ENCODE measurements at regions not wholly inside any gene's neighbourhood (a gene's known extent, or its start where the extent isn't known, plus 50 kb on each side); places are given as distances from the start of the nearest gene placed in this dataset.
"Not testable (repeated sequence)": the region's sequence is repeated elsewhere in the genome, so short reads cannot be mapped to it uniquely, and the experiment has no call there.

- DNase-seq (ENCODE audit: low spot score), result no peak
Measured at GRCh38 chr4:38334791-38335190, 329.2 kb upstream of the KLF3 start.

- DNase-seq (ENCODE audit: low spot score), result not testable (repeated sequence)
Measured at GRCh38 chr4:38338939-38339338, 325.1 kb upstream of the KLF3 start.

- no peak for DNase-seq (ENCODE audit: low spot score)
Measured at GRCh38 chr4:38343608-38344007, 320.4 kb upstream of the KLF3 start.

- no peak for DNase-seq (ENCODE audit: low spot score)
Measured at GRCh38 chr4:38344929-38345328, 319.1 kb upstream of the KLF3 start.

GRCh38 chr4:38347251-38347650, 316.7 kb upstream of the KLF3 start:
- no peak for DNase-seq (ENCODE audit: low spot score)

- DNase-seq (ENCODE audit: low spot score), result no peak
Measured at GRCh38 chr4:38354421-38354820, 309.6 kb upstream of the KLF3 start.

GRCh38 chr4:38354872-38355271, 309.1 kb upstream of the KLF3 start:
- DNase-seq (ENCODE audit: low spot score), result no peak

GRCh38 chr4:38356686-38357085, 307.3 kb upstream of the KLF3 start:
- DNase-seq (ENCODE audit: low spot score), result no peak

- no peak for DNase-seq (ENCODE audit: low spot score)
Measured at GRCh38 chr4:38357546-38357945, 306.5 kb upstream of the KLF3 start.

- no peak for DNase-seq (ENCODE audit: low spot score)
Measured at GRCh38 chr4:38359113-38359512, 304.9 kb upstream of the KLF3 start.

GRCh38 chr4:38360201-38360600, 303.8 kb upstream of the KLF3 start:
- DNase-seq (ENCODE audit: low spot score), result no peak

- DNase-seq (ENCODE audit: low spot score), result no peak
Measured at GRCh38 chr4:38364383-38364963, 299.5 kb upstream of the KLF3 start.

- no peak for DNase-seq (ENCODE audit: low spot score)
Measured at GRCh38 chr4:38365261-38365660, 298.7 kb upstream of the KLF3 start.

GRCh38 chr4:38365748-38366310, 298.2 kb upstream of the KLF3 start:
- DNase-seq (ENCODE audit: low spot score), result no peak

- no peak for DNase-seq (ENCODE audit: low spot score)
Measured at GRCh38 chr4:38366456-38366855, 297.5 kb upstream of the KLF3 start.

- no peak for DNase-seq (ENCODE audit: low spot score)
Measured at GRCh38 chr4:38366997-38367396, 297.0 kb upstream of the KLF3 start.

- DNase-seq (ENCODE audit: low spot score), result no peak
Measured at GRCh38 chr4:38367642-38368174, 296.3 kb upstream of the KLF3 start.

GRCh38 chr4:38368613-38369012, 295.4 kb upstream of the KLF3 start:
- DNase-seq (ENCODE audit: low spot score), result no peak

GRCh38 chr4:38371391-38371851, 292.6 kb upstream of the KLF3 start:
- DNase-seq (ENCODE audit: low spot score), result no peak

- DNase-seq (ENCODE audit: low spot score), result no peak
Measured at GRCh38 chr4:38373375-38373774, 290.6 kb upstream of the KLF3 start.

- DNase-seq (ENCODE audit: low spot score), result no peak
Measured at GRCh38 chr4:38377195-38377594, 286.8 kb upstream of the KLF3 start.

- DNase-seq (ENCODE audit: low spot score), result no peak
Measured at GRCh38 chr4:38378478-38378877, 285.5 kb upstream of the KLF3 start.

GRCh38 chr4:38381788-38382187, 282.2 kb upstream of the KLF3 start:
- DNase-seq (ENCODE audit: low spot score), result no peak

GRCh38 chr4:38382520-38382919, 281.5 kb upstream of the KLF3 start:
- DNase-seq (ENCODE audit: low spot score), result no peak

All from pons (tissue), 1 donor.